Mucosa of gallbladder (tissue), 1 donor: ENCODE measurements at regions not wholly inside any gene's neighbourhood (a gene's known extent, or its start where the extent isn't known, plus 50 kb on each side); places are given as distances from the start of the nearest gene placed in this dataset.
"Not testable (repeated sequence)": the region's sequence is repeated elsewhere in the genome, so short reads cannot be mapped to it uniquely, and the experiment has no call there.

ENCODE experiments used
- DNase-seq: peaks from one replicate; pipeline ENCODE4 v3.0.0-alpha.2; 2020; ENCODE audit warnings: low spot score
- donor health status: DM: no; HTN: no; CAD: no.

DNA sequence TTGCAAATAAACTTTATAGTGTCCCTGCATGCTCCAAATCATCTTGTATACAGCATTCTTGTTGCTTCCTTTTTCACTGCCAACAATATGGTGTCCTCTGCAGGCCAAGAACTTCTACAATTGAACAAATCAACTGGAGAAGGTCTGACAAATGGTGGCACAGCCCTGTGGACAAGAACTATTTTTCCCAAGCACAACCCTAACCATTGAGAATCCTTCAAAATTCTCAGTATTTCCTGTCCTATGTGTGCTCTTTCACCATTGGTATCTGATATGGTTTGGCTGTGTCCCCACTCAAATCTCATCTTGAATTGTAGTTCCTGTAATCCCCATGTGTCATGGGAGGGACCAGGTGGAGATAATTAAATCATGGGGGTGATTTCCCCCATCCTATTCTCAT lies 865.1 kb upstream of the ACVR2A start:
- no peak for DNase-seq

DNA sequence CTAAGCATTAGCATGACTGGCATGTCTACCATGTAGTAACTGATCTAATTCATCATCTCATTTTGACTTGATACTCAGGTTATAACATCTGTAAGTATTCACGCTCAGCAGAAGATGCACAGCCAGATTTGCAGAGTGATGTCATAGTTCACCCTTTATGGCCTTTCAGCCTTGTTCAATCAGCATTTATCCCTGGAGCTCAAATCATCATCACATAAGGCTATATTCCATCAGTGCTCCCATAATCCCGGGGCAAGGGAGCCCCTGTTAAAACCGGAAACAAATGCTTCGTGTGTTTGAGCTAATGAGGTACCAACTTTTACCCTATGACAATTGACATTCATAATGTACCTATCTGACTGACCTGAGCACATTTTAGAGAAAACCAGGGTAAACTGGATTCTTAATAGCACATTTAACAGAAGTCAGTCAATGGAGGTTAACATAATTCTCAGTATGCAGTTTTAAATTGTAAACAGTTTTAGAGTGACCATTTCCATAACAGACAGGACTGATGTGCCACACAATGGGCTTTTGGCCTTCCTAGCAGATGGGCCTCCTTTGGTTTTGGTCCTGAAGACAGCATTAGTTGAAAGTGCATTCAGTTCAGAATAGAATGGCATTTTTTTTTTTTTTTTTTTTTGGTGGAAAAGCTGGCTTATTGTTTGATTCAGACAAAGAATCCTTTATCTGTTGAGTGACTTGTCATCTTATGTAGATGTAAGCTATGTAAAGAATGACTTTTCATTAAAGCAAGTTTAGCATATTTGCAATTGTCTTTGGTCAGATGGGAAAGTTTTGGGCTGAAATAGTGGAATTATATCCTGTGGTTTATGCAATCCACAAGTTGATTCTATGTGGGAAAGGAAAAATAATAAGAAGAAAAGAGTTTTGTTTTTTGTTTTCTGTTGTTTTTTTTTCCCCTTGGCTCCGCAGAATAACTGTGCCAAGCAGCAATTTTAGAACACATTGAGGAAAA lies 866.0 kb upstream of the ACVR2A start:
- no peak for DNase-seq

DNA sequence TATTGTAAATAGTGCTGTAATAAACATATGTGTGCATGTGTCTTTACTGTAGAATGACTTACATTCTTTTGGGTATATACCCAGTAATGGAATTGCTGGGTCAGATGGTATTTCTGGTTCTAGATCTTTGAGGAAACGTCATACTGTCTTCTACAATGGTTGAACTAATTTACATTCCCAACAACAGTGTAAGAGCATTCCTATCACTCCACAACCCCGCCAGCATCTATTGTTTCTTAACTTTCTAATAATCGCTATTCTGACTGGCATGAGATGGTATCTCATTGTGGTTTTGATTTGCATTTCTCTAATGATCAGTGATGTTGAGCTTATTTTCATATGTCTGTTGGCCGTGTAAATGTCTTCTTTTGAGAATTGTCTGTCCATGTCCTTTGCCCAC lies 873.8 kb upstream of the ACVR2A start:
- DNase-seq: not testable (repeated sequence)

DNA sequence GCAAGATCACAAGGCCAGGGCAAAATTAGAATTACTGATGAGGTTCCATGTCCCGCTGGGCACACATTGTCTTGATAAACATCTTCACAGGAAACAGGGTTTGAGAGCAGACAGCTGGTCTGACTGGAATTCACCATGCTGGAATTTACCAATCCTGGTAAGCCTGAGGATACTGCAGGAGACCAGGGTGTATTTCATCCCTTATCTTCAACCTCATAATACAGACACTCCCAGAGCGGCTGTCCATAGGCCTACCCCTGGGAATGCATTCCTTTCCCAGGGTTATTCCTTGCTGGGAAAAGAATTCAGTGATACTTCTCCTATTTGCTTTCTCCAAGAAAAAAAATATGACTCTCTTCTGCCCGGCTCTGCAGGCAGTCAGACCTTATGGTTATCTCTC lies 875.1 kb upstream of the ACVR2A start:
- DNase-seq: not testable (repeated sequence)

DNA sequence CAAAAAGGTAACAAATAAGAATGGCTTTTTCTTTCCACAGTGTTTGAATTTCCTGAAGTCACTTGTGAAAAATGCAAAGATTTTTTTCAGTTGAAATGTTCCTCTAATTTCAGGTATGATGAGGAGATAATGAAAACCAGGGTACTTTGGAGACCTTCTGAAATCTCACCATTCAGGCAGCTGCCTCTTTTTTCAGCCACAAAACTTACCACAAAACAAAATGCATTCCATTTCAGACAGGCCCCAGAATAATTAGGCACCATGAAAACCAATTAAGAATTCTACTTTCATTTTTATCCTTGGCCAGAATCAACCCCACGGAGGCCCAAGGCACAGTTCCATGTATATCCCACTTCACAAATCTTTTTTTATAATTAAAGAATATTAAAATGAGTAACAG lies 880.3 kb upstream of the ACVR2A start:
- no peak for DNase-seq

DNA sequence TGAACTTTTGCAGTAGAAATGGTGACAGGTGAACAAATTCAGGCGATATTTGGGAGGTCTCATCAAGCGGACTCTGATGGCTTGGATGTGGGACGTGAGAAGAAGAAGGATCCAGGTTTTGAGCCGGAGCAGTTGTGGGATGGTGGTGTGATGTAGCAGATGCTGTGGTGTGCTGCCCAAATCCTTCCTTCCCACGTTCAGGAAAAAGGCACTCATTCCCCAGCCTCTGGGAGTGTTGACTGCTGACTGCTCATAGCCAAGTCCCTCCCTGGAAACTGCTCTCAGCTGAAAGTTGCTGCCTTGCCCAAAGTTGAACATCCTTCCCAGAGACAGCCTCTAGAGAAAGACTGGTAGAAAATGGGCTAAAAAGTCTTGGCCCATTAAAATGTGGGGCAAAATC lies 890.3 kb upstream of the ACVR2A start:
- DNase-seq: no peak

DNA sequence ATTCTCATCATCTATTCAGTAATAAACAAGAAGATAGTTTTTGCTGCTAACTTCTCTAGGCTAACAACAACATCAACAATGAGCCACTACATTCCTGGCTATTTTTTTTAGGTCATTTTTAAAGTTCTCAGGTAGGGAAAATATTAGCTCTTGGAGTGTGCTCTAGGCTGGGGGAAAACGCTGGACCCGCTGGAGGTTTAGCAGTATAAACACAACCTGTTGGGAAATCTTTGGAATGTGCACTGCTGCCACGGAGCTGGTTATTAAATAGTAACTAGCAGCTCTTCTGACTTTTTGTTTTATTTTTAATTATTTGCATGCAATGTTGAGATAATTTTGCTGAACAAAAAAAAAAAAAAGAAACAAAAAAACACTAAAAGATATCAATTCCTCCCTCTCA lies 892.1 kb upstream of the ACVR2A start:
- no peak for DNase-seq

DNA sequence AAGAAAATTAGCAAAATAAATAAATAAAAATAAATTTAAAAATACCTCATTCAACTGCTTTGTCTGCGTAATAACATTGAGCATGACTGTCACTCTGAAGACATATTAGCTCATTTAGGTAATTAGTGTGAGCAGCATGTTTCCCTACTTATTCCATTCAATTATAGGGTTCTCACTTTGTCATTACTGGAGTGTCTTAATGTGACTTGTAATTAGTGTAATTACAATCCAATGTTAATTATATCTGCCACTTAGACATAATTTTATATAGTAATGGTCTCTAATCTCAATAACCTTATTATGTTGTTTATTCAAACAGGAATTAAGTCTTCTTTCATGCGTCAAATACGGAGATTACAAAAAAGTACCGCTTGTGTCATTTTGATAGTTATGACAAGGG lies 893.9 kb upstream of the ACVR2A start:
- no peak for DNase-seq

DNA sequence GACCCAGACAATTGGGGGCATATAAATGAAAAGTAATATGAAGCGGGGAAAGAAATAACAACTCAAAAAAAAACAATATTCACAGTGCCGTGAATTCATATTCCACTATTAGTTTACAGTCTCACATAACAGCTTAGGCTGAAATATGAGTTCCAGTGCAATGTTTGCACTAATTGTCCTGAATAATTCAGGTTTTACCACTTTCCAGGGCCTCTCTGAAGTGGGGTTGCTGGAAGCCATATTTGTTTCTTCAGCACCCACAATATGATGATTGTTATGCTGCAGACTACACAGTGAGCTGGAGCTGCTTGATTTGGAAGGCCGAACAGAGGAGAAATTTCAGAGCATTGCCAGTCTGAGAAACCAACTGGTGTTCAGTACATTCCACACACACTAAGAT lies 894.5 kb upstream of the ACVR2A start:
- DNase-seq: no peak

DNA sequence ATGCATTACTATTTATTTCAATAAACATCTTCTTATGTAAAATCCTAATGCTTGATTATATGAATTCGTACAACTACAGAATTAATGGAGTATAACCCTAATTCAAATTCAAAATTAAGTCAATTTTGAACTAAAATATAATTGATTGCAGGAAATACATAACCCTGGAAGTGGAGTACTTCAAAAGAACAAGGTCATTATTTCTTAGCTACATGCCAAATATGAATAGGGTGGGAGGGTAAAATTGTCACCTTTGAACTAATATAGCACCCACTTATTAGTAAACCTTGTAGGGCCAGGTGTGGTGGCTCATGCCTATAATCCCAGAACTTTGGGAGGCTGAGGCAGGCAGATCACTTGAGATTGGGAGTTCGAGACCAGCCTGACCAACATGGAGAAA lies 895.4 kb upstream of the ACVR2A start:
- DNase-seq: no peak

DNA sequence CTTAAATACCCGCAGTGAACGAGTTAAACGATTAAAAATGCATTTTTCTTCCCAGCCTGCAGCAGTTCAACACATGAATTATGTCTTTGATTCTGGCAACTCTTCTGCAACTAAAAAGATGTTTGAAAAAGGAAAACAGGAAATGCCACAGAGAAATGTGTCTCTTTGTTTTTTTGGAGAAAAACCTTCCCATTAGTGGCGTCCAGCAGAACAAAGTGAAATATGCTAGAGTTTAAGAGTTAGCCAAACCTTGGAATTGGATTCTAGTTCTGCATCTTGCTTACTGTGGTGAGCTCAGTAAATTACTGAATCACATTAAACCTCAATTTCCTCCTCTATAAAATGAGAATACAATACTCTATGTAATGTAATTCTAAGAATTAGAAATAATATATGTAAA lies 900.2 kb upstream of the ACVR2A start:
- DNase-seq: no peak

DNA sequence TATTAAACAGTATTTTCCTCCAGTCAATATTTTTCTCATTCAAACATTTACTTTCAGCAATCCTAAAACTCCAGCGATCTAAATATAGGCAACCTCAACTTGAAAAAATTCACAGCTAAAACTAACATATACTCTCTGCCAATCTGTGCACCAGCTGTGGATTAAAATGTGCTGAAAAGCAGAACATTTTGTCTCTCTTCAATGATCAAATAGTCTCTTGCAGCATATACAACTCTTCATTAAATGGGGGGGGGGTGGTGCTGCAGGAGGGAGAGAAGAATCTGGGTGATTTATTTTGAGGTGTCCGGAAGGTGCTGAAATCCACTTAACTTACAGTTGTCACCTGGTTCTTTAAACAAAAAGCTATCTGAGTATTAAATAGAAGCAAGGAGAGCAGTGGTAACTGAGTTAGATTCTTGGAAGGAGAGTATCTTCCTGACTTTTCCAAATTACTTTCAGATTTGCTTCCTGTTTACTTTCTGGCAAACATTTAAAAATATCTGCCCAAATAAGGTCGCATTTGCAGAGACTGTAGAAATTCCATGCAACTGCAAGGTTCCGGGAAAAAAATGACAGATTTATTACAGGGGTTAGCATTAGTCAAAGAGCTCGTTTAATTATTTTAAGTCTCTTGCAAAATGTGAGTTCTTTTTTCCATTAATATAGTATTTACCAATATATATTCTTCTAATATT lies 904.7 kb upstream of the ACVR2A start:
- DNase-seq: no peak

DNA sequence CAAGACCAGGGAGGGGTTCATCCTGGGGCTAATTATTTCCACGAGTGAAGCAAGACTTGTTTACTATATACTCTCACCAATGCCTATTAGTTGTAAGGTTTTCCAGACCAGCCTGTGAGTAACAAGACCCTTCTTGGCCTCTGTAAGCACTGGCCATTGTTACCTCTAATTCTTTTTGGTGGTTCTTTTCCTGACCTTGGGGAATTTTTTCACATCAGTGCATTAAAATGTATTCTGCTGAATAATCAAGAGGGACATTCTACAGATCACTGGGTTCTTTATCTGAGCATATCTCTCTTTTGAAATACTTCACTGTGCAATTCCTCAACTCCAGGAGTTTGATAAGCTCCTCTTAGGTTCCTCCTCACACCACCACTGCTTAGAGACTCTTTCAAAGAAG lies 909.9 kb upstream of the ACVR2A start:
- DNase-seq: no peak

DNA sequence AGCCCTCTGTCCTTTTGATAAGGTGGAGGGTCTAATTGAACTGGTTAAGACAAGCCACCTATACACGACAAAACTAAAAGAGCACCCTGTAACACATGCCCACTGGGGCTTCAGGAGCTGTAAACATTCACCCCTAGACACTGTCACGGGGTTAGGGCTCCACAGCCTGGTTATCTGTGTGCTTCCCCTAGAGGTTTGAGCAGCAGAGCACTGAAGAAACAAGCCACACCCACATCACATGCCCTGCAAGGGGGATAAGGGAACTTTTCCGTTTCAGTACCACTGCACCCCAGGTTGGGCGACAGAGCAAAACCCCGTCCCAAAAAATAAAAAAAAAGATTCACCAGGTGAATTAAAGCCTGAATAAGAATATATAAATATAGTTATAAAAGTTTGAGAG lies 913.7 kb upstream of the ACVR2A start:
- DNase-seq: no peak

DNA sequence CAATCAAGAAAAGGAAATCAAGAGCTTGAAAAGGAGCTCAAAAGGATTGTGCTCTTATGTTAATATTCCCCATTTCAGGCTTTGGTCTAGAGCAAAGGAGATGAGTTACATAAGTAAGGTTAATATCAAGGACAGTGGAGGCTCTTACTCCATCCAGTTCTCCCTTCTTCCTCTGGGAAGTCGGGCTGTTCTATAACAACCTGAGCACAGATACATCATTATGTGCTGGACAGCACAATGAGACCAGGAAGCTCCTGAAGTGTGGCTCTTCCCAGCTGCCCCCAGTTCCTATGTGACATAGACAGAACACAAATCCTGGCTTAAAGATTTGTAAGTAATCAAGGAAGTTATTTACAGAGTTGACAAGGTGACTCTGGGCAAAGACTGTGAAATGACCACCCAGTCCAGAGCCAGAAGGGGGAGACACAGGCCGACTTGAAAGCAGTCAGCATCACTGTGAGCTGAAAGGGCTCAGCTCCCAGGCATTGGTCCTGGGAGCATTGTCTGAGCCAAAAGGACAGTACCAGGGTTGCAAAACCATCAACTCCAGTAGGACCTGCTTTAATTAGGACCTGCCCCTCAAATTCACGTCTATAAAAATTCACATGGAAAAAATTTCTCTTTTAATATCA lies 917.6 kb upstream of the ACVR2A start:
- DNase-seq: peak; percentile 34

DNA sequence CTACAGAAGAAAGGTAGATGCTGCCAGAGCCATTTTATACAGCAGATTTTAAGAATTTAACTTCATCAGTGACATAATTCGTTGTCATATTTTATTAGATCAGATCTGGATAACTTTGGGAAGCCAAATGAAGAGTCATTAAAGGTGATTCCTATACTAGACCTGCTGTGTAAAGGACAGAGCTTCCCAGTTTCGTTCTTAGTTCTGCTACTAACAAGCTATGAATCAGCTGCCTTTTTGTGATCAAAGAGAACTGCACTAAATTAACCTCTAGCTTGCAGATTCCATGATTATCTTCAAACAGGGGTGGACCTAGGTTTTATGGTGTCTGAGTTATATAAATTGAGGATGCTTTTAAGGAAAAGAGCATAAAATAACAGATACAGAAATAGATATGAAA lies 926.5 kb upstream of the ACVR2A start:
- no peak for DNase-seq

DNA sequence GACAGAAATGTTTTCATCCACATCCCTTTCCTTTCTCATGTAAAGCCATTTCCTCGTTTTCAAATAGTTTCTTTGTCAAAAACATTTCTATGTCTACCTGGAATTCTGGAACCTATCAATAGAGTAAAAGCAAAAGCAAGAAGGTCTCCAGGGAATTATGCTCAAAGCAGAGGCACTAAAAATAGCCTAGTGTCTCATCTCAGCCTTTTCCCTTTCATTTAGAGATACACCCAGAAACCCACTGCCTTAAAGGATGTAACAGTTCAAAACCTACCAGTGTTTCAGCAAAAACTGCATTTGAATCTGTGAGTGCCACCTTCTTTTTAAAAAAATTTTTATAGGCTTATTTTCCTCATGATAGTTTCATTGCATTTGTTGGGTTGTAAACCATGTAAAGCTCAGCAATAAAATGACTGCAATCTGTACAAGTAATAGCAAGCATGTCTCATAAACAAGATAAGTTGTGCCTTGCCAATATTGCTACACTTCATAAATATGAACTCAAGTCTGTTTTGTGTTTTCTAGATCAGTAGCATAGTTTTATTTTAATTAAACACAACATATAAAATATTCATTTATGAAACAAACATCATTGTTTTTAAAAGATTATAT lies 927.3 kb upstream of the ACVR2A start:
- DNase-seq: no peak

DNA sequence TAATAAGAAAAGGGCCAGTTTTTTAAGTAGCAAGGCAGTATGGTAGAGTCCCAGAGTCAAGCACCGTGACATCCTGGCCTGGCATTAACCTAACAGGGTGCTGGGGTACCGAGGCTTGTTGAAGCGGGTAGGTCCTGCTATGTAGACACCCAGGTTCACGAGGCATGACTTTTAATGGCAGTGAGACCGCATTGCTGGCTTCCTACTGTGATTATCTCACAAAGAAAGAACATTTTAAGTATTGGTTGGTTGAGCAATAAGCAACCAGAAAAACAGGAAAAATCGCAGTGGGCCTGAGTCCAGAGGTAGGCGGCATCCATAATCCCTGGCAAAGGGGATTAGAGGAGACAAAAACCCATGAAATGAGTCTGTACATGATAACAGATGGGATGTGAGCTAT lies 927.9 kb upstream of the ACVR2A start:
- DNase-seq: no peak

DNA sequence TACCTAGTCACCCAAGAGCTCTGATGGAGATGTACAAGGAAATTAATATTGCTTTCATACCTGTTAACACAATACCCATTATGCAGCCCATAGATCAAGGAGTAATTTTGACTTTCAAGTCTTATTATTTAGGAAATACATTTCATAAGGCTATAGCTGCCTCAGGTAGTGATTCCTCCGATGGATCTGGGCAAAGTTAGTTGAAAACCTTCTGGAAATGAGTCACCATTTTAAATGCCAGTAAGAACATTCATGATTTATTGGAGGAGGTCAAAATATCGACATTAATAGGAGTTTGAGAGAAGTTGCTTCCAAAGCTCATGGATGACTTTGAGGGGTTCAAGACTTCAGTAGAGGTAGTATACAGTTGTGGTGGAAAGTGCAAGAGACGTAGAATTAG lies 931.4 kb upstream of the ACVR2A start:
- DNase-seq: no peak

DNA sequence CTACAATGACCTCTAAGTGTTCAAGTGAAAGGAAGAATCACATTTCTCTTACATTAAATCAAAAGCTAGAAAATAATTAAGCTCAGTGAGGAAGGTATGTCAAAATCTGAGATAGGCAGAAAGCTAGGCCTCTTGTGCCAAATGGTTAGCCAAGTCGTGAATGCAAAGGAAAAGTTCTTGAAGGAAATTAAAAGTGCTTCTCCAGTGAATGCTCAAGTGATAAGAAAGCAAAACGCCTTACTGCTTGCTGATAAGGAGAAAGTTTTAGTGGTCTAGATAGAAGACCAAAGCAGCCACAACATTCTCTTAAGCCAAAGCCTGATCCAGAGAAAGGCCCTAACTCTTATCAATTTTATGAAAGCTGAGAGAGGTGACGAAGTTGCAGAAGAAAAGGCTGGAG lies 932.3 kb upstream of the ACVR2A start:
- no peak for DNase-seq

DNA sequence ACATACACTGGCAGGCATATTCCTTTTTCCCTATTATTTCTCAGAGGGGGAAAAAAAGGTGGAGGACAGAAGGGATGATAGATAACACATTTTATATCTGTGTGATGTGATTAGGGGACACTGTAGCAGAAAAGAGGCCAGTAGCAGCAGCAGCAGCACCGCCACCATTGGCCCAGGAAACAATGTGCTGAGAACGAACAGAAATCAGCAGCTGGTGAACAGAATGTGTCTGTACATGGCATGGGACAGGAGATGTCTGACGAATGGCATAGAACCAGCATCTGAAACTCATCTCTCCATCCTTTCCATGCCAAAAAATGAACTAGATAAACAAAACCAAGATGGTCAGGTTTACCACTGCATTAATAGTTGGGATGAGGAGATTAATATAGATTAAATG lies 936.1 kb upstream of the ACVR2A start:
- DNase-seq: no peak

DNA sequence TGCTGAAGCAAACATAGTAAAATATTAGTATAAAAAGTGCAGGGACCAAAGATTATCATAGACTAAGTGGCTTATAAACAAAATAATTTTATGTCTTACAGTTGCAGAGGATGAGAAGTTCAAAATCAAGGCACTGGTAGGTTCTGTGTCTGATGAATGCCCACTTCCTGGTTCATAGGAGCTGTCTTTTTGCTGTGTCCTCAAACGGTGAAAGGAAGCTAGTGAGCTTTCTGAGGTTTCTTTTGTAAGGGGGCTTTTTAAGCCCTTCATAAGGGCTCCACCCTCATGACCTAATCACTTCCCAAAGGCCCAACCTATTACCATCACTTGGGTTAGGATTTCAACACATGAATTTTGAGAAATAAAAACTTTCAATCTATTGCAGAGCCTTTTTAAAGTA lies 946.7 kb upstream of the ACVR2A start:
- no peak for DNase-seq
